ENCODE measurements at regions not wholly inside any gene's neighbourhood (a gene's known extent, or its start where the extent isn't known, plus 50 kb on each side); places are given as distances from the start of the nearest gene placed in this dataset.

DNA sequence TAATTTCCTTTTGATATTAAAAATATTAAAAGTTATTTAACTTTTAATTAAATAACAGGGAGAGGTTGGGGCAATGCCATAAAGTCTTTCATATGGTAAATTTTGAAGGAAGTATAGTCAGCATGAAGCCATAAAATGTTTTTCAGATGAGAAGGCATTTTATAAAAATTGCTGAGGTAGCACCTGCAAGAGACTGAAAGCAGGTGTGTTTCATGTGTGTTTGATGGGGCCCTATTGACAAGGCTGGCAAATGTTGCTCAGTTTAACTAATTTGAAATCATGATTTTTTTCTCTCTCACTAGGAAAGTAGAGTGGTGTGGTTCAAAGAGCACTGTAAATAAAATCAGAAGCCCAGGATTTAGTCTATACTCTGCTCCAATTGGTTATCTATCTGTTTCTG is 805.8 kb upstream of the C9orf72 start:
- Mint-ChIP-seq H3K4me3 (no peak overlapping the region), H3K4me1 (no peaks in the 10 kb centered on the region), H3K27ac (no peak overlapping the region), H3K27me3 (ENCODE audit: low read depth) (no peaks in the 10 kb centered on the region), H3K9me3 (no peaks in the 10 kb centered on the region), H3K36me3 (ENCODE audit: insufficient read depth in 1 of 3, low read depth in 3 of 3) (no peaks in the 10 kb centered on the region)
- Histone ChIP-seq H3K56ac (ENCODE audit: insufficient read length, low read depth, low read length) (no peak overlapping the region), H3K18ac (ENCODE audit: insufficient read length, low read depth, low read length) (no peak overlapping the region), H3K79me2 (ENCODE audit: insufficient read depth, low read length) (no peaks in the 10 kb centered on the region), H2BK12ac (ENCODE audit: insufficient read length, low read depth, low read length) (no peak overlapping the region), H3K23me2 (ENCODE audit: insufficient read length, low read depth, low read length, poor library complexity, severe bottlenecking) (no peaks in the 10 kb centered on the region), H2AK5ac (ENCODE audit: insufficient read length, low read length) (no peak overlapping the region), H3K79me1 (ENCODE audit: insufficient read depth, low read depth, low read length, poor library complexity, severe bottlenecking) (no peaks in the 10 kb centered on the region), H2BK5ac (ENCODE audit: insufficient read length, low read length) (no peak overlapping the region), H4K91ac (ENCODE audit: insufficient read length, low read depth, low read length) (no peak overlapping the region), H3K14ac (ENCODE audit: insufficient read depth, low read length) (no peak overlapping the region), H2BK15ac (ENCODE audit: low read depth, low read length) (no peak overlapping the region), H4K5ac (ENCODE audit: insufficient read length, low read depth, low read length) (no peak overlapping the region), H2BK20ac (ENCODE audit: low read depth, low read length, poor library complexity, severe bottlenecking) (no peak overlapping the region), H3K27ac (ENCODE audit: insufficient read length, low read depth, low read length) (no peak overlapping the region), H3K4me1 (ENCODE audit: insufficient read depth, low read length) (no peaks in the 10 kb centered on the region; the same call in 1 of the 2 replicates), H3T11ph (ENCODE audit: low read length) (no peak overlapping the region), H4K20me1 (ENCODE audit: control insufficient read depth, insufficient read depth, insufficient read length) (no peaks in the 10 kb centered on the region), H3K27me3 (ENCODE audit: insufficient read depth, low read length) (no peaks in the 10 kb centered on the region), H3K23ac (ENCODE audit: insufficient read length, low read depth, low read length) (no peak overlapping the region), H3K9me3 (ENCODE audit: control insufficient read depth, low read depth, low read length) (no peaks in the 10 kb centered on the region), H2BK120ac (ENCODE audit: low read depth, low read length, poor library complexity, severe bottlenecking) (no peak overlapping the region), H4K8ac (replicated peaks; ENCODE audit: insufficient read length, low read depth, low read length) (no peak overlapping the region), H3K9ac (ENCODE audit: extremely low read depth, insufficient read length, low read length) (no peak overlapping the region), H3K4ac (ENCODE audit: low read depth, low read length) (no peak overlapping the region), H2AFZ (ENCODE audit: low read length) (no peak overlapping the region), H3K4me2 (ENCODE audit: insufficient read depth, insufficient read length, low read length) (no peak overlapping the region)
- no peak for DNase-seq
- TF ChIP-seq, protein P1, sequence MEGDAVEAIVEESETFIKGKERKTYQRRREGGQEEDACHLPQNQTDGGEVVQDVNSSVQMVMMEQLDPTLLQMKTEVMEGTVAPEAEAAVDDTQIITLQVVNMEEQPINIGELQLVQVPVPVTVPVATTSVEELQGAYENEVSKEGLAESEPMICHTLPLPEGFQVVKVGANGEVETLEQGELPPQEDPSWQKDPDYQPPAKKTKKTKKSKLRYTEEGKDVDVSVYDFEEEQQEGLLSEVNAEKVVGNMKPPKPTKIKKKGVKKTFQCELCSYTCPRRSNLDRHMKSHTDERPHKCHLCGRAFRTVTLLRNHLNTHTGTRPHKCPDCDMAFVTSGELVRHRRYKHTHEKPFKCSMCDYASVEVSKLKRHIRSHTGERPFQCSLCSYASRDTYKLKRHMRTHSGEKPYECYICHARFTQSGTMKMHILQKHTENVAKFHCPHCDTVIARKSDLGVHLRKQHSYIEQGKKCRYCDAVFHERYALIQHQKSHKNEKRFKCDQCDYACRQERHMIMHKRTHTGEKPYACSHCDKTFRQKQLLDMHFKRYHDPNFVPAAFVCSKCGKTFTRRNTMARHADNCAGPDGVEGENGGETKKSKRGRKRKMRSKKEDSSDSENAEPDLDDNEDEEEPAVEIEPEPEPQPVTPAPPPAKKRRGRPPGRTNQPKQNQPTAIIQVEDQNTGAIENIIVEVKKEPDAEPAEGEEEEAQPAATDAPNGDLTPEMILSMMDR (conservative IDR thresholded peaks at IDR 0.05) = no peak

All from H9 (cell line).